Ishikawa (cell line): ENCODE measurements at regions not wholly inside any gene's neighbourhood (a gene's known extent, or its start where the extent isn't known, plus 50 kb on each side); places are given as distances from the start of the nearest gene placed in this dataset.

ENCODE experiments used
- CEBPB ChIP-seq: IDR thresholded peaks from 2 replicates; pipeline ENCODE4 v1.6.1; 2012
- CREB1 ChIP-seq: IDR thresholded peaks from 2 replicates; pipeline ENCODE4 v1.6.1; 2012; ENCODE audit warnings: low read depth
- EGR1 ChIP-seq: IDR thresholded peaks from 2 replicates; pipeline ENCODE4 v1.6.1; 2012
- EP300 ChIP-seq: IDR thresholded peaks from 2 replicates; pipeline ENCODE4 v1.6.1; 2012; ENCODE audit warnings: borderline replicate concordance
- FOXM1 ChIP-seq: IDR thresholded peaks from 2 replicates; pipeline ENCODE4 v1.6.1; 2012; ENCODE audit warnings: low read depth, borderline replicate concordance
- MAX ChIP-seq: IDR thresholded peaks from 2 replicates; pipeline ENCODE4 v1.6.1; 2012
- NFIC ChIP-seq: IDR thresholded peaks from 2 replicates; pipeline ENCODE4 v1.6.1; 2012
- RAD21 ChIP-seq: IDR thresholded peaks from 2 replicates; pipeline ENCODE4 v1.6.1; 2012; ENCODE audit warnings: low read depth
- REST ChIP-seq: IDR thresholded peaks from 2 replicates; pipeline ENCODE4 v1.6.1; 2012; ENCODE audit warnings: low read depth, mild to moderate bottlenecking
- TAF1 ChIP-seq: IDR thresholded peaks from 2 replicates; pipeline ENCODE4 v1.6.1; 2012; ENCODE audit warnings: low read depth, mild to moderate bottlenecking
- TCF12 ChIP-seq: IDR thresholded peaks from 2 replicates; pipeline ENCODE4 v1.6.1; 2012; ENCODE audit warnings: low read depth
- TEAD4 ChIP-seq: IDR thresholded peaks from 2 replicates; pipeline ENCODE4 v1.6.1; 2012
- USF1 ChIP-seq: IDR thresholded peaks from 2 replicates; pipeline ENCODE4 v1.6.1; 2012
- YY1 ChIP-seq: IDR thresholded peaks from 2 replicates; pipeline ENCODE4 v1.6.1; 2012; ENCODE audit warnings: low read depth
- ZBTB7A ChIP-seq: IDR thresholded peaks from 2 replicates; pipeline ENCODE4 v1.6.1; 2012; ENCODE audit warnings: low read depth

- no peak for TF ChIP-seq TCF12
- no peak for TF ChIP-seq NFIC
- TF ChIP-seq TAF1: no peak
- peak; percentile 81 for TF ChIP-seq RAD21
- TF ChIP-seq ZBTB7A: no peak
- no peak for TF ChIP-seq REST
- TF ChIP-seq EP300: no peak
Observed at GRCh38 chr18:33839452-33840211, 261.6 kb downstream of the ASXL3 start.

GRCh38 chr18:33838054-33838453, 260.0 kb downstream of the ASXL3 start:
- TF ChIP-seq NFIC (no peak), TAF1 (no peak), YY1 (no peak), USF1 (no peak), FOXM1 (no peak), TEAD4 (no peak), EGR1 (no peak), CEBPB (no peak), TCF12 (no peak)

DNA sequence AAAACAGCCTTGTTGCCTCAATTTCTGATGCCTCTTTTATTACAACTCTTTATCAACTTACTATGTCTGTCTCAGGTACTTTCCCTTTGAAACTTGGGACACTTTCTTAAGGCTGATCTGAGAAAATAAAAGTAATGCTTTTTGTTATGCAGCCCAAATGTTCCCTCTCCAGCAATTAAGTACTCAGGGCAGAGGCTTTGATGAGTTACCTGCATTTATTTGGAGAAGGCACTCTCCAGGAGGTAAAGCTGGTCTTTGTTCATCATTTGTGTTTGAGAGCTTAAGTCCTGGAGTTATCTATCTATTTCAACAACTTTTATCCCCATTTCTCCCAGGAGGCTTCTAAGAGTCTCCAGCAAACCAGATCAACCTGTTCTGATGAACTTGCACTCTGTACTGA, 259.2 kb downstream of the ASXL3 start:
- TF ChIP-seq TCF12 (no peak), TAF1 (no peak), MAX (no peak), REST (no peak), YY1 (no peak), CEBPB (no peak)

GRCh38 chr18:33836564-33836963, 258.5 kb downstream of the ASXL3 start:
- 0 out of 2 replicates have a peak, but pooled peaks have one; percentile 15 for TF ChIP-seq NFIC
- no peak for TF ChIP-seq TCF12

- TF ChIP-seq USF1 (no peak), MAX (no peak), TCF12 (no peak), ZBTB7A (no peak), REST (no peak), CEBPB (no peak), YY1 (no peak), NFIC (no peak), RAD21 (no peak), EP300 (no peak), TAF1 (no peak), TEAD4 (no peak), EGR1 (no peak), CREB1 (no peak), FOXM1 (no peak)
Observed at GRCh38 chr18:33835419-33835818, 257.4 kb downstream of the ASXL3 start.
